ENCODE measurements at regions not wholly inside any gene's neighbourhood (a gene's known extent, or its start where the extent isn't known, plus 50 kb on each side); places are given as distances from the start of the nearest gene placed in this dataset.

DNA sequence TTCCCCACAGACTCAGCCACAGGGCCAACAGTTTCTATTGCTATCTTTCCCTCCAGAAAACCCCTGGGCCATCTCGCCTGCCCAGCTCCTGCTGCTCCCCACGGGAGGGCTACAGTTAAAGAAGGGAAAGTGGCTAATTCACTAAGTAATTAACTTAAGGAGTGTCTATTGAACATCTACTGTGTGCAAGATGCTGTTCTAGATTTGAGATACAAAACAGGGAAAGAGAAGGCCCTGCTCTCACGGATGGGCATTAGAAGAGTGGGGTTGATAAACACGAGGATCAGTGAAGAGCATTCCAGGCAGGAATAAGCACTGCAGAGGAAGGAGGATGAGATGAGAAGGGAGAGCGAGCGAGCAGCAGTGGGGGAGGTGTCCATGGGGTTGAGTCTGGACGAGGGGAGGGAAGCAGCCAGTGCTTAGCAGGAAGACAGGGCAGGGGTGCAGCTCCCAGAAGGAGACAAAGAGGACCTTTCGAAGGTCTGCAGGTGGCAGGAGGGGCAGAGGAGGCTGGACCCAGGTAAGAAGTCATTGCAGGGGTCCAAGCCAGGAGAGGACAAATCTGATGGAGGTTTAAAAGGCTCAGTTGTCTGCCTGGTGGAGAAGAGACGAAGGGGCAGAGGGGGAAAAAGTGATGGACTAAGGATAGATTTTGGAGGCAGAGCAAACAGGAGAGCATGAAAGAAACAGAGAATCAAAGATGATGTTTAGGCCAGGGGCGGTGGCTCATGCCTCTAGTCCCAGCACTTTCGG is 64.7 kb downstream of the KLF15 start:
- H2AFZ ChIP-seq (ENCODE audit: low read depth, low read length), result no peak overlapping the region
- no peaks in the 10 kb centered on the region for H3K36me3 ChIP-seq (ENCODE audit: control insufficient read depth in 1 of 2, insufficient read depth in 2 of 2, low read depth in 1 of 2, low read length in 2 of 2)
- 58% methylated on average over 11 of the region's 11 CpGs for WGBS
- no peaks in the 10 kb centered on the region for H3K79me1 ChIP-seq (replicated peaks; ENCODE audit: low read length, poor library complexity, severe bottlenecking)
- H3K18ac ChIP-seq (ENCODE audit: low read depth in 1 of 2, low read length in 2 of 2), result no peak overlapping the region
- H3K4me2 ChIP-seq (ENCODE audit: low read length, poor library complexity, severe bottlenecking), result no peak overlapping the region
- no peaks in the 10 kb centered on the region for H3K9me3 ChIP-seq (ENCODE audit: control insufficient read depth, low read length)
- no peak overlapping the region for H3K9ac ChIP-seq (ENCODE audit: low read length)
- H3K4me3 ChIP-seq (ENCODE audit: insufficient read depth in 1 of 2, low read depth in 1 of 2, low read length in 2 of 2), result no peak overlapping the region
- no peak overlapping the region for H3K14ac ChIP-seq (ENCODE audit: low read length in 2 of 2)
- no peak overlapping the region for H2BK120ac ChIP-seq (ENCODE audit: low read depth, low read length)
- peaks cover 32 to 45% of the 10 kb centered on the region in 2 experiments for H3K27me3 ChIP-seq (ENCODE audit: control insufficient read depth in 1 of 2, insufficient read depth in 1 of 2, low read length in 2 of 2)
- no peak overlapping the region for H2BK5ac ChIP-seq (ENCODE audit: low read depth, low read length, poor library complexity, severe bottlenecking)
- peak overlapping the region; percentile 34 for H2BK15ac ChIP-seq (ENCODE audit: low read depth, poor library complexity, severe bottlenecking)
- no peak overlapping the region for H3K23ac ChIP-seq (ENCODE audit: low read length in 2 of 2)
- no peak overlapping the region for H4K8ac ChIP-seq (ENCODE audit: low read length)
- no peak overlapping the region for H2BK12ac ChIP-seq (ENCODE audit: low read length in 2 of 2)
- no peak for DNase-seq
- H3K27ac ChIP-seq (ENCODE audit: low read length, poor library complexity, severe bottlenecking), result no peak overlapping the region
- H2AK5ac ChIP-seq (ENCODE audit: low read length, severe bottlenecking), result no peak overlapping the region
- H4K91ac ChIP-seq (ENCODE audit: low read length), result no peak overlapping the region
- H3K4ac ChIP-seq (ENCODE audit: low read depth in 1 of 2, low read length in 2 of 2), result no peak overlapping the region
- H3K4me1 ChIP-seq (ENCODE audit: control insufficient read depth, insufficient read depth, low read depth, low read length), result peaks cover 10% of the 10 kb centered on the region

DNA sequence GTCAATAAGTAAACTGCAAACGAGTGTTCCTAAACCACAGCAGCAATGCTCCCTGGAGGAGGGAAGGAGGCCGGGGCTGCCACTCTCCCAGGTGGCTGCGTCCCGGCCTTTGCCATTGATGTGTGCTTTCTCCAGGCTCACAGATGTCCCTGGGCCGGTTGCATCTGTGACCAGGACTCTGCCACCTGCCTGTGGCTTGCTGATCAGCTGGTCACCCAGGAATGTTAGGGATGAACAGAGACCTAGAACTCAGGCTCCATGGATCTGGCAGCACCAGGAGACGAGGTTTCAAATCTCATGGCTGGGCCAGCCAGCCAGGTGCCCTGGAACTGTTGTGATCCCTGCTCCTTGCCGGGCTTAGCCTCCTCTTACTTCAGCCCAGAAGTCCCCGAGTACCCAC is 65.7 kb downstream of the KLF15 start:
- H3K79me1 ChIP-seq (replicated peaks; ENCODE audit: low read length, poor library complexity, severe bottlenecking), result no peaks in the 10 kb centered on the region
- no peak overlapping the region for H3K27ac ChIP-seq (ENCODE audit: low read length, poor library complexity, severe bottlenecking)
- no peaks in the 10 kb centered on the region for H3K9me3 ChIP-seq (ENCODE audit: control insufficient read depth, low read length)
- no peak overlapping the region for H2AFZ ChIP-seq (ENCODE audit: low read depth, low read length)
- peaks cover 14% of the 10 kb centered on the region for H3K4me1 ChIP-seq (ENCODE audit: control insufficient read depth, insufficient read depth, low read depth, low read length)
- H3K27me3 ChIP-seq (ENCODE audit: control insufficient read depth in 1 of 2, insufficient read depth in 1 of 2, low read length in 2 of 2), result peaks cover 32 to 45% of the 10 kb centered on the region in 2 experiments
- no peak for DNase-seq
- no peak overlapping the region for H2BK120ac ChIP-seq (ENCODE audit: low read depth, low read length)
- H2BK12ac ChIP-seq (ENCODE audit: low read length in 2 of 2), result no peak overlapping the region
- H3K18ac ChIP-seq (ENCODE audit: low read depth in 1 of 2, low read length in 2 of 2), result no peak overlapping the region
- no peak overlapping the region for H3K9ac ChIP-seq (ENCODE audit: low read length)
- no peak overlapping the region for H2BK15ac ChIP-seq (ENCODE audit: low read depth, poor library complexity, severe bottlenecking)
- H3K4ac ChIP-seq (ENCODE audit: low read depth in 1 of 2, low read length in 2 of 2), result no peak overlapping the region
- 72% methylated on average over 8 of the region's 8 CpGs for WGBS
- H3K4me2 ChIP-seq (ENCODE audit: low read length, poor library complexity, severe bottlenecking), result no peak overlapping the region
- no peak overlapping the region for H2AK5ac ChIP-seq (ENCODE audit: low read length, severe bottlenecking)
- H2BK5ac ChIP-seq (ENCODE audit: low read depth, low read length, poor library complexity, severe bottlenecking), result no peak overlapping the region
- no peaks in the 10 kb centered on the region for H3K36me3 ChIP-seq (ENCODE audit: control insufficient read depth in 1 of 2, insufficient read depth in 2 of 2, low read depth in 1 of 2, low read length in 2 of 2)
- H4K8ac ChIP-seq (ENCODE audit: low read length), result no peak overlapping the region
- no peak overlapping the region for H4K91ac ChIP-seq (ENCODE audit: low read length)
- no peak overlapping the region for H3K23ac ChIP-seq (ENCODE audit: low read length in 2 of 2)
- H3K4me3 ChIP-seq (ENCODE audit: insufficient read depth in 1 of 2, low read depth in 1 of 2, low read length in 2 of 2), result no peak overlapping the region
- no peak overlapping the region for H3K14ac ChIP-seq (ENCODE audit: low read length in 2 of 2)

DNA sequence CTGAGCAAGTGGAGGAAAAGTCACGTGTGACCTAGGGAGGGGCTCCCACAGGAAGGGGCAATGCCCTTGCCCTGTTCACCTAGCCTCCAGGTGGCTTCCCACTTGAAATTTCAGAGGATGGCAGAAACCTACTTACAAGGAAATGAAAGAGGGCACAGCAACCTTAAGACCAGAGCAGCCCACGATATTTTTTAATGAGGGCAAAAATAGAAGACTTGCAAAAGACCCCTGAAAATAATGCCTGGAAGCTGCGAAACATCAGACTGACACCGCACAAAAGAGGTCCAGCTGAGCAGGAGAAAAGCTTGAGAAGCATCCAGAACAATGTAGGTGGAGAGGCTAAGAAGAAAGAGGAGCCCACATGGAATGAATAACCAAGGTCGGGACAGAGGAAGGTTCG is 66.1 kb downstream of the KLF15 start:
- Histone ChIP-seq H3K36me3 (ENCODE audit: control insufficient read depth in 1 of 2, insufficient read depth in 2 of 2, low read depth in 1 of 2, low read length in 2 of 2) (no peaks in the 10 kb centered on the region), H2BK12ac (ENCODE audit: low read length in 2 of 2) (no peak overlapping the region), H3K79me1 (replicated peaks; ENCODE audit: low read length, poor library complexity, severe bottlenecking) (no peaks in the 10 kb centered on the region), H2BK5ac (ENCODE audit: low read depth, low read length, poor library complexity, severe bottlenecking) (no peak overlapping the region), H2AK5ac (ENCODE audit: low read length, severe bottlenecking) (no peak overlapping the region), H3K4ac (ENCODE audit: low read depth in 1 of 2, low read length in 2 of 2) (no peak overlapping the region), H2AFZ (ENCODE audit: low read depth, low read length) (no peak overlapping the region), H2BK15ac (ENCODE audit: low read depth, poor library complexity, severe bottlenecking) (no peak overlapping the region), H3K9ac (ENCODE audit: low read length) (no peak overlapping the region), H3K18ac (ENCODE audit: low read depth in 1 of 2, low read length in 2 of 2) (no peak overlapping the region), H3K4me2 (ENCODE audit: low read length, poor library complexity, severe bottlenecking) (no peak overlapping the region), H4K8ac (ENCODE audit: low read length) (no peak overlapping the region), H3K4me1 (ENCODE audit: control insufficient read depth, insufficient read depth, low read depth, low read length) (peaks cover 14% of the 10 kb centered on the region), H2BK120ac (ENCODE audit: low read depth, low read length) (no peak overlapping the region), H3K14ac (ENCODE audit: low read length in 2 of 2) (no peak overlapping the region), H4K91ac (ENCODE audit: low read length) (no peak overlapping the region), H3K27ac (ENCODE audit: low read length, poor library complexity, severe bottlenecking) (no peak overlapping the region), H3K27me3 (ENCODE audit: control insufficient read depth in 1 of 2, insufficient read depth in 1 of 2, low read length in 2 of 2) (peaks cover 32 to 45% of the 10 kb centered on the region in 2 experiments), H3K9me3 (ENCODE audit: control insufficient read depth, low read length) (no peaks in the 10 kb centered on the region), H3K4me3 (ENCODE audit: insufficient read depth in 1 of 2, low read depth in 1 of 2, low read length in 2 of 2) (no peak overlapping the region), H3K23ac (ENCODE audit: low read length in 2 of 2) (no peak overlapping the region)
- no peak for DNase-seq
- WGBS, result 84% methylated on average over 6 of the region's 6 CpGs

DNA sequence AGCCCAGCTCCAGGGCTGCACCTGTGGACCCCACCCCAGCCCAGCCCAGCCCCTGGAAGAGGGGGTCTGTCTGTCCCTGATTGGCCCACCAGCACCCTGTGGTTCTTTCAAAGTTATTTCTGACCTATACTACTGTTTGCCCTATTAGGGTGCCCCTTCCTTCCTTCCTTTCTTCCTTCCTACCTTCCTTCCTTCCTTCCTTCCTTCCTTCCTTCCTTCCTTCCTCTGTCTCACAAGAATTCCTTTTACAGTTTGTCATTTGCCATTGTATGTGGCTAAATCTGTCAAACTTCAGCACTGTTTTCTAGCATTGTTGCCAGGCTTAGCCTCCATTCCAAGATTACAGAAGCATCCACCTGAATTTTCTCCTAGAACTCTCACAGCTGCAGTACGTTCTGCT is 66.9 kb downstream of the KLF15 start:
- Histone ChIP-seq H4K91ac (ENCODE audit: low read length) (no peak overlapping the region), H3K23ac (ENCODE audit: low read length in 2 of 2) (no peak overlapping the region), H2AFZ (ENCODE audit: low read depth, low read length) (no peak overlapping the region), H3K4me3 (ENCODE audit: insufficient read depth in 1 of 2, low read depth in 1 of 2, low read length in 2 of 2) (no peak overlapping the region), H2BK120ac (ENCODE audit: low read depth, low read length) (no peak overlapping the region), H3K27me3 (ENCODE audit: control insufficient read depth in 1 of 2, insufficient read depth in 1 of 2, low read length in 2 of 2) (peaks cover 32 to 45% of the 10 kb centered on the region in 2 experiments), H3K9me3 (ENCODE audit: control insufficient read depth, low read length) (no peaks in the 10 kb centered on the region), H3K27ac (ENCODE audit: low read length, poor library complexity, severe bottlenecking) (no peak overlapping the region), H2BK15ac (ENCODE audit: low read depth, poor library complexity, severe bottlenecking) (no peak overlapping the region), H3K14ac (ENCODE audit: low read length in 2 of 2) (no peak overlapping the region), H3K36me3 (ENCODE audit: control insufficient read depth in 1 of 2, insufficient read depth in 2 of 2, low read depth in 1 of 2, low read length in 2 of 2) (no peaks in the 10 kb centered on the region), H3K4me1 (ENCODE audit: control insufficient read depth, insufficient read depth, low read depth, low read length) (peaks cover 14% of the 10 kb centered on the region), H3K4me2 (ENCODE audit: low read length, poor library complexity, severe bottlenecking) (no peak overlapping the region), H2BK12ac (ENCODE audit: low read length in 2 of 2) (no peak overlapping the region), H2BK5ac (ENCODE audit: low read depth, low read length, poor library complexity, severe bottlenecking) (no peak overlapping the region), H4K8ac (ENCODE audit: low read length) (no peak overlapping the region), H3K4ac (ENCODE audit: low read depth in 1 of 2, low read length in 2 of 2) (no peak overlapping the region), H3K79me1 (replicated peaks; ENCODE audit: low read length, poor library complexity, severe bottlenecking) (no peaks in the 10 kb centered on the region), H3K18ac (ENCODE audit: low read depth in 1 of 2, low read length in 2 of 2) (no peak overlapping the region), H3K9ac (ENCODE audit: low read length) (no peak overlapping the region), H2AK5ac (ENCODE audit: low read length, severe bottlenecking) (no peak overlapping the region)
- WGBS, result no CpG with 5 or more reads among the region's 1 CpG
- DNase-seq, result no peak

Measured in mesenchymal stem cell (in vitro differentiated cells and primary cell).